NCI-H2029 (cell line): ENCODE measurements at regions not wholly inside any gene's neighbourhood (a gene's known extent, or its start where the extent isn't known, plus 50 kb on each side); places are given as distances from the start of the nearest gene placed in this dataset.
"Not testable (repeated sequence)": the region's sequence is repeated elsewhere in the genome, so short reads cannot be mapped to it uniquely, and the experiment has no call there.

Experiments used
- DNase-seq: peaks from one replicate; lab custom pipeline; 2025; lab: John Stamatoyannopoulos, UW

- DNase-seq: not testable (repeated sequence)
Measured at GRCh38 chr2:90293806-90294205, 1602.3 kb downstream of the RPIA start.

GRCh38 chr2:90295036-90295750 is 1603.7 kb downstream of the RPIA start:
- DNase-seq: not testable (repeated sequence)

- DNase-seq: not testable (repeated sequence)
Measured at GRCh38 chr2:90296484-90296777, 1605.0 kb downstream of the RPIA start.

DNA sequence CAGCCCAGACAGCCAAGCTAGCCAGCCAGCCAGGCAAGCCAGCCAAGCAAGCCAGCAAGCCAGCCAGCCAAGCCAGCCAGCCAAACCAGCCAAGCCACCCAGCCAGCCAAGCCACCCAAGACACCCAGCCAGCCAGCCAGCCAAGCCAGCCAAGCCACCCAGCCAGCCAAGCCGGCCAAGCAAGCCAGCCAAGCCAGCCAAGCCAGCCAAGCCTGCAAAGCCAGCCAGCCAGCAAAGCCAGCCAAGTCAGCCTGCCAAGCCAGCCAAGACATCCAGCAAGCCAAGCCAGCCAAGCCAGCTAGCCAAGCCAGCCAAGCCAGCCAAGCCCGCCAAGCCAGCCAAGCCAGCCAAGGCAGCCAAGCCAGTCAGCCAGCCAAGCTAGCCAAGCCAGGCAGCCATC is 1606.2 kb downstream of the RPIA start:
- DNase-seq: not testable (repeated sequence)

- not testable (repeated sequence) for DNase-seq
Measured at GRCh38 chr2:90298126-90298755, 1606.8 kb downstream of the RPIA start.

DNA sequence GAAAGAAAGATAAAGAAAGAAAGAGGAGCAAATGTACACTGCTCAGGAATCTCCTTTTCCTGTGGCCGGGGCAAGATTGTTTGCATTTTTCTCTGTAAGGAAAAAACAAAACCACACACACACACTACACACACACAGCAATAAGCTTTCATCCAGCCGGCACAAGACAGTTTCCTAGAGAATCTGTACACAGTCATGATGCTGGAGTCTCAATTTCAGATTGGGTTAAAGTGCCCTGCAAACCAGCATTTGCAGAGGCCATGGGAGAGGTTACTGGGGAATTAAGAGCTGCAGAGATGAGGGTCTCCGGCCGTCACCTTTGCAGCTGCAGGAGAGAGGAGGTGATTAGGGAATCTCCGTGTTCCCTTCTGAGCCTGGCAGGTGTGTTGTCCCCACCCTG is 1607.5 kb downstream of the RPIA start:
- not testable (repeated sequence) for DNase-seq

DNA sequence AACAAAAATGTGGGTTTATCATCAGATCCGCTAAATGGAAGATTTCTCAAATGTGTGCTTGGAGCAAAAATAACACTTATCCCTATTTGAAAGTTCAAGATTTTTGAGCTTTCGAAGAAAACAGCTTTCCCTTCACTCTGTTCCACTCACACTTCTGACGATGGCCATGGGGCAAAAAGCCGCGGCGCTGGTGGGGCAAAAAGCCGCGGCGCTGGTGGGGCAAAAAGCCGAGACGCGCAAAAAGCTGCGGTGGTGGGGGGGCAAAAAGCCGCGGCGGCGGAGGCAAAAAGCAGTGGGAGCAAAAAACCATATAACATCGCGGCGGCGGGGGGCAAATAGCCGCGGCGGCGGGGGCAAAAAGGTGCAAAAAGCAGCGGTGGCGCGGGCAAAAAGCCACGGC is 1631.5 kb downstream of the RPIA start:
- not testable (repeated sequence) for DNase-seq

DNA sequence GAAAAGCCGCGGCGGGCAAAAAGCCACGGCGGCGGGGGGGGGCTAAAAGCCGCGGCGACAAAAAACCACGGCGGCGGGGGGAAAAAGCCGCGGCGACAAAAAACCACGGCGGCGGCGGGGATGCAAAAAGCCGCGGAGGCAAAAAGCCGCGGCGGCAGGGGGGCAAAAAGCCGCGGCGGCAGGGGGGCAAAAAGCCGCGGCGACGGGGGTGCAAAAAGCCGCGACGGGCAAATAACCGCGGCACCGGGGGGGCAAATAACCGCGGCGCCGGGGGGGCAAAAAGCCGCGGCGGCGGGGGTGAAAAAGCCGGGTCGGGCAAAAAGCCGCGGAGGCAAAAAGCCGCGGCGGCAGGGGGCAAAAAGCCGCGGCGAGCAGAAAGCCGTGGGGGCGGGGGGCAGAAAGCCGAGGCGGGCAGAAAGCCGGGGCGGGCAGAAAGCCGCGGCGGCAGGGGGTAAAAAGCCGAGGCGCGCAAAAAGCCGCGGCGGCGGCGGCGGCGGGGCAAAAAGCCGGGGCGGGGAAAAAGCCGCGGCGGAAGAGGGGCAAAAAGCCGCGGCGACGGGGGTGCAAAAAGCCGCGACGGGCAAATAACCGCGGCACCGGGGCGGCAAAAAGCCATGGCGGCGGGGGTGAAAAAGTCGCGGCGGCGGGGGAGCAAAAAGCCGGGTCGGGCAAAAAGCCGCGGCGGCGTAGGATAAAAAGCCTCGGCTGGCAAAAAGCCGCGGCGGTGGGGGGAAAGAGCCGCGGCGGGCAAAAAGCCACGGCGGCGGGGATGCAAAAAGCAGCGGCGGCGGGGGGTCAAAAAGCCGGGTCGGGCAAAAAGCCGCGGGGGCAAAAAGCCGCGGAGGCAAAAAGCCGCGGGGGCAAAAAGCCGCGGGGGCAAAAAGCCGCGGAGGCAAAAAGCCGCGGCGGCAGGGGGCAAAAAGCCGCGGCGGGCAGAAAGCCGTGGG is 1632.4 kb downstream of the RPIA start:
- not testable (repeated sequence) for DNase-seq

DNA sequence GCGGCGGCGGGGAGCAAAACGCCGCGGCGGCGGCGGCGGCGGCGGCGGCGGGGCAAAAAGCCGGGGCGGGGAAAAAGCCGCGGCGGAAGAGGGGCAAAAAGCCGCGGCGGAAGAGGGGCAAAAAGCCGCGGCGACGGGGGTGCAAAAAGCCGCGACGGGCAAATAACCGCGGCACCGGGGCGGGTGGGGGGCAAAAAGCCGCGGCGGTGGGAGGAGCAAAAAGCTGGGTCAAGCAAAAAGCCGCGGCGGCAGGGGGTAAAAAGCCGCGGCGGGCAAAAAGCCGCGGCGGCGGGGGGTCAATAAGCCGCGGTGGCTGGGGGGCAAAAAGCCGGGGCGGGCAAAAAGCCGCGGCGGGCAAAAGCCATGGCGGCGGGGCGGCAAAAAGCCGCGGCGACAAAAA is 1633.2 kb downstream of the RPIA start:
- not testable (repeated sequence) for DNase-seq

- DNase-seq: not testable (repeated sequence)
Measured at GRCh38 chr2:90325796-90326353, 1634.4 kb downstream of the RPIA start.

DNA sequence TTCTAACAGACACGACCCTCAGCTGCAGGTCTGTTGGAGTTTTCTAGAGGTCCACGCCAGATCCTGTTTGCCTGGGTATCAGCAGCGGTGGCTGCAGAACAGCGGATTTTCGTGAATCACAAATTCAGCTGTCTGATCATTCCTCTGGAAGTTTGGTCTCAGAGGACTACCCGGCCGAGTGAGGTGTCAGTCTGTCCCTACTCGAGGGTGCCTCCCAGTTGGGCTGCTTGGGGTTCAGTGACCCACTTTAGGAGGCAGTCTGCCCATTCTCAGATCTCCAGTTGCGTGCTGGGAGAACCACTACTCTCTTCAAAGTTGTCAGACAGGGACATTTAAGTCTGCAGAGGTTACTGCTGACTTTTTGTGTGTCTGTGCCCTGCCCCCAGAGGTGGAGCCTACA is 1664.1 kb downstream of the RPIA start:
- not testable (repeated sequence) for DNase-seq

DNA sequence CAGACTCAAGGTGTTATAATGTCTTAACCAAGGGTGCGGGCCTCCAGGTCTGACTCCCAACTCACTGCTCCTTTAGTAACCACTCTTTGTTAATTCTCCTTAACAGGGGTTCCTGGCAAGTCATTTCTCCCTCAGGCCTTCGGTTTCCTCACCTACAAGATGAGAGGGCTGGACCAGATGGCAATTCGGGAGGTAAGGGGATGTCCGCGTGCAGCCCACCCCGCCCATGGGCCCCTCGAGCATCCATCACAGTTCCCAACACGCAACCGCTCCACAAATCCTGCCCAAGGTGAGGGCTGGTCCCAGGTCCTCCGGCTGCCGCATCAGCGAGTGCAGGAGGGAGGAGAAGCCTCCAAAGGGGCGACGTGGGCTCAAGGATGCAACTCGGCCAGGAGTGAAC is 1667.9 kb downstream of the RPIA start:
- not testable (repeated sequence) for DNase-seq

GRCh38 chr2:90359887-90360730 is 1668.6 kb downstream of the RPIA start:
- not testable (repeated sequence) for DNase-seq

DNA sequence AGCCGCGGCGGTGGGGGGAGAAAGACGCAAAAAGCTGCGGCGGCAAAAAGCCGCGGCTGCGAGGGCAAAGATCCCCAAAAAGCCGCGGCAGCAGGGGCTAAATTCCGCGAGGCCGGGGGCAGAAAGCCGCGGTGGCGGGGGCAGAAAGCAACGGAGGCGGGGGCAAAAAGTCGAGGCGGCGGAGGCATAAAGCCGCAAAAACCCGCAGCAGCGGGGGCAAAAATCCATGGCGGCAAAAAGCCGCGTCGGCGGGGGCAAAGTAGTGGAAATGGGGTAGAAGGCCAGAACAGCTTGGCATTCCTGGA is 1669.2 kb downstream of the RPIA start:
- DNase-seq: not testable (repeated sequence)
